ENCODE measurements at regions not wholly inside any gene's neighbourhood (a gene's known extent, or its start where the extent isn't known, plus 50 kb on each side); places are given as distances from the start of the nearest gene placed in this dataset.

DNA sequence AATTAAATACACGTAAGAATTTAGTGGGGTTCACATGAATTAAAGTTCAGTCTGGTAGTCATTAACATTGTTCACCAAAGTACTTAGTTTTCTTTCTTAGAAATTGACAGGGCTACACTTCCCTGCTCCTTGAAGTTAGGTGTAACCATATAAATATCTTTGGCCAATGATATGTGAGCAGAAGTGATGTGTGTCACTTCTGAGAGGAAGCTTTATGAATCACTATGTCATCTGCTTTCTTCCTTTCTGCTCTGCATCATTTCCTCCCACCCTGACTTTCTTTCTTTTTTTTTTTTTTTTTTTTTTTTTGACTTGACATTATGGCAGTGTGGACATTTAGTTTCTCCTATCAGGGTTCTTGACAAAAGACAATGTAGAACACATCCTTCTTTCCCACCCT is 156.2 kb upstream of the COL8A1 start:
- TF ChIP-seq CTCF (conservative IDR thresholded peaks at IDR 0.05; ENCODE audit: control insufficient read depth, insufficient read depth, low read depth, low read length) = no peak
- no peak for DNase-seq (ENCODE audit: low read depth)
- H3K4me3 ChIP-seq (ENCODE audit: control insufficient read depth, low read depth, low read length) = no peak overlapping the region

- DNase-seq (ENCODE audit: low read depth) = no peak
- no peak for TF ChIP-seq CTCF (conservative IDR thresholded peaks at IDR 0.05; ENCODE audit: control insufficient read depth, insufficient read depth, low read depth, low read length)
These were observed 156.8 kb upstream of the COL8A1 start for GRCh38 chr3:99481561-99481960.

GRCh38 chr3:99479768-99480167 is 158.6 kb upstream of the COL8A1 start:
- no peak for DNase-seq (ENCODE audit: low read depth)
- H3K4me3 ChIP-seq (ENCODE audit: control insufficient read depth, low read depth, low read length) = no peak overlapping the region
- no peak for TF ChIP-seq CTCF (conservative IDR thresholded peaks at IDR 0.05; ENCODE audit: control insufficient read depth, insufficient read depth, low read depth, low read length)

More at GRCh38 chr3:99481561-99481960, 156.8 kb upstream of the COL8A1 start:
- H3K4me3 ChIP-seq (ENCODE audit: control insufficient read depth, low read depth, low read length) = no peak overlapping the region

GRCh38 chr3:99477650-99478049 is 160.7 kb upstream of the COL8A1 start:
- no peak for DNase-seq (ENCODE audit: low read depth)
- TF ChIP-seq CTCF (conservative IDR thresholded peaks at IDR 0.05; ENCODE audit: control insufficient read depth, insufficient read depth, low read depth, low read length) = no peak
- H3K4me3 ChIP-seq (ENCODE audit: control insufficient read depth, low read depth, low read length) = no peak overlapping the region

GRCh38 chr3:99475229-99475628 is 163.2 kb upstream of the COL8A1 start:
- DNase-seq (ENCODE audit: low read depth) = no peak
- no peak for TF ChIP-seq CTCF (conservative IDR thresholded peaks at IDR 0.05; ENCODE audit: control insufficient read depth, insufficient read depth, low read depth, low read length)
- no peak overlapping the region for H3K4me3 ChIP-seq (ENCODE audit: control insufficient read depth, low read depth, low read length)

DNA sequence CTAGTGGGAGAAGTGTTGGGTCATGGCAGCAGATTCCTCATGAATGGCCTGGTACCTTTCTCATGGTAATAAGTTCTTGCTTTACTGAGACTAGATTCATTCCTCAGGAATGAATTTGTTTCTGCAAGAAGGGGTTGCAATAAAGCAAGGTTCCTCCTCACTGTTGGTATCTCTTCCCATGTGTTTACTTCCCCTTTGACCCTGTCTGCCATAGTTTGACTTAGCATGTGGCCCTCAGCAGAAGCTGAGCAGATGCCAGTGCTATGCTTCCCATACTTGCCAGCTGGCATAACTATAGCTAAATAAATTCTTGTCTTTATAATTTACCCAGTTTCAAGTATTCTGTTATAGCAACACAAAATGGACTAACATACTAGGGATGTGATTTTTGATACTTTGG is 163.6 kb upstream of the COL8A1 start:
- no peak for DNase-seq (ENCODE audit: low read depth)
- no peak overlapping the region for H3K4me3 ChIP-seq (ENCODE audit: control insufficient read depth, low read depth, low read length)
- no peak for TF ChIP-seq CTCF (conservative IDR thresholded peaks at IDR 0.05; ENCODE audit: control insufficient read depth, insufficient read depth, low read depth, low read length)

DNA sequence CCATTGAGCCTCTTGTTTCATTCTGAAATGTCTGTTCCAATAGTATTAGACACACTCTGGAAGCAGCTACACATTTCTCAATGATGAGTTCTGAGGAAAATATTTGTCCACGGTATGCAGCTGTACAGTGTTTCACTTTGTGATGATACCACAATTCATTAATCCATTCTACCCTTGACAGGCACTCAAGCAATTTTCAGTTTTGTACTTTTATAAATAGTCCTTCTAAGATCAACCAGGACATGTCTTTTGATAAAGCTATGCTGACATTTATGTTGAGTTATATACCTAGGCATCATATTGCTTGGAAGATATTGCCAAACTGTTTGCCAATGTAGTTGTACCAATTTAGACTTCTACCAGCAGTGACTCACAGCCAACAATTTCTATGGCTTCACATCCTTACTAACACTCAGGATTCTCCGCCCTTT is 165.1 kb upstream of the COL8A1 start:
- DNase-seq (ENCODE audit: low read depth) = peak; percentile 29
- TF ChIP-seq CTCF (conservative IDR thresholded peaks at IDR 0.05; ENCODE audit: control insufficient read depth, insufficient read depth, low read depth, low read length) = no peak
- no peak overlapping the region for H3K4me3 ChIP-seq (ENCODE audit: control insufficient read depth, low read depth, low read length)
